ENCODE measurements at regions not wholly inside any gene's neighbourhood (a gene's known extent, or its start where the extent isn't known, plus 50 kb on each side); places are given as distances from the start of the nearest gene placed in this dataset.
"Not testable (repeated sequence)": the region's sequence is repeated elsewhere in the genome, so short reads cannot be mapped to it uniquely, and the experiment has no call there.

DNA sequence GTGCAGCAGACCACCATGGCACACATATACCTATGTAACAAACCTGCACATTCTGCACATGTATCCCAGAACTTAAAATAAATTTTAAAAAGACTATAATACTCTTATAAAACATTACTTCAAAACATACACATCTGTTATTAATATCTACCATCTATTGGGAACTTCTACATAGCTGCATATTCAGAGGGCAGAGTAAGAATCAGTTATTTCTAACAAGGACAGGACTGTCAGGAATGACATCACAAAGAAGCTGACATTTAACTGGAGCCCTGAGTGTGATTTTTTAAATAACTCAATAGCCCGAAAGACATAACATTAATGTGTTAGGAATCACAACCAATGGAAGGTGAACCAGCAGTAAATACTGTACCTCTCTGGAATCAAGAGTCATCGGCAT lies 276.7 kb upstream of the ECI2 start:
- DNase-seq (ENCODE audit: low spot score), result no peak

DNA sequence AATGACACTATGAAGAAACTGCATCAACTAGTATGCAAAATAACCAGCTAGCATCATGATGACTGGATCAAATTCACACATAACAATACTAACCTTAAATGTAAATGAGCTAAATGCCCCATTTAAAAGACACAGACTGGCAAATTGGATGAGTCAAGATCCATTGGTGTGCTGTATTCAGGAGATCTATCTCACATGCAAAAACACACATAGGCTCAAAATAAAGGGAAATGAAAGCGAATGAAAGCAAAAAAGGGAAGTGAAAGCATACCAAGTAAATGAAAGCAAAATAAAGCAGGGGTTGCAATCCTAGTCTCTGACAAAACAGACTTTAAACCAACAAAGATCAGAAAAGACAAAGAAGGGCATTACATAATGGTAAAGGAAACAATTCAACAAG lies 272.3 kb upstream of the ECI2 start:
- not testable (repeated sequence) for DNase-seq (ENCODE audit: low spot score)

DNA sequence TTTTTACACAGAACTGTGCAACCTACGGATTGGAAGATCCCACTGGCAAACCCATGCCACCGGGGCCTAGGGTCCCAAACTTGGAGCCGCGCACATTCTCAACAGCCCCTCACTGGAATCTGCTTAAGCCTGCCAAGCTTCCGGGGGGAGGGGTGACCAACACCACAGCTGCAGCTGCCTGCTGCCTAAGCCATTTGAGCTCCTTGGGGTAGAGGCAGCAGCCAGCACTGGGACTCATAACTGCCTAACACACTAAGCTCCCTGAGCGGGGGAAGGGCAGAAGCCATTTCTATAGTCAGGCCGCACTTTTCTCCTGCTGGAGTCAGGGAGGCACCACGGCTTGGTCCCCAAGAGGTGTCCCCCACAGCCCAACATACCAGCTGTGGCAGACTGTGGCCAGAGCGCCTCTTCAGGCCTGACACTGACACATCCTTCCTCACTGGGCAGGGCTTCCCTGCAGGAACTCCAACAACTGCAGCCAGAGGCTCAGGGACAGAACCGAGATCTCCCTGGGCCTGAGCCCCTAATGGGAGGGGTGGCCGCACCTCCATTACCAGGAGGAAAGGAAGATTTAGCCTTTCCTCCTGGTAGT lies 270.3 kb upstream of the ECI2 start:
- no peak for DNase-seq (ENCODE audit: low spot score)

DNA sequence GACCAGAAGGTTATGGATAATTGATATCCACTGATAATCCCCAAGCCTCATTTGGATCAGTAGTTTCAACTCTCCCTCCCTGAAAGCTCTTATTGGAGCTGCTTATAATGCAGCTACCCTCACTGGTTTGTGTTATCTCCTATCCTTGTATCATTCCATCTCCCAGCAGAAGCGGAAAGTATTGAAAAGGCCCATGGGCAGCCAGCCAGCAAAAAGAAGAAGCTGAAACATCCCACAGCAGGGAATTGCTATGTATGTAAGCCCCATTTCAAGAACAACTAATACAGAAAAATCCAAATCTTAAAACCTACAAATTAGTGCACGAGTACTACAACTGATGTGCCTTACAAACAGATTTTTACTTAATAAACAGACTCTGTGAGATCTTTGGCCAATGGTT lies 269.0 kb upstream of the ECI2 start:
- DNase-seq (ENCODE audit: low spot score), result no peak

DNA sequence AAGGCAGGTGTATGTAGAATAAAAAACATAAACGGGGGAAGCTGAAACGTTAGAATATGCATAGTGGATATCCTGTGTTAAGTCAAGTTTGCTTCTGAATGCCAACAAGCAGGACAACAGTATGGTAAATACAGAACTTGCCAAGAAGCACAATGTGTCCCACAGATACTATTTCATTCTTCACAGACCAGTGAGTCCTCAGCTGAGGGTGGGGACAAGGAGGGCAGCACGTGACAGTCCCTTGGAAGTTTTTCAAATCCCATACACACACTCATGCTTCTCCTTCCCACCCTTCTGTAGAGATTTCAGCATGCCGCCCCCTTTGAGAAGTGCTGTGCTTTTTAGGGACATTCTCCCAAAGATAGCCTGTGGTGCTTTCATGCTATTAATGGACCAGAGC lies 268.5 kb upstream of the ECI2 start:
- no peak for DNase-seq (ENCODE audit: low spot score)

DNA sequence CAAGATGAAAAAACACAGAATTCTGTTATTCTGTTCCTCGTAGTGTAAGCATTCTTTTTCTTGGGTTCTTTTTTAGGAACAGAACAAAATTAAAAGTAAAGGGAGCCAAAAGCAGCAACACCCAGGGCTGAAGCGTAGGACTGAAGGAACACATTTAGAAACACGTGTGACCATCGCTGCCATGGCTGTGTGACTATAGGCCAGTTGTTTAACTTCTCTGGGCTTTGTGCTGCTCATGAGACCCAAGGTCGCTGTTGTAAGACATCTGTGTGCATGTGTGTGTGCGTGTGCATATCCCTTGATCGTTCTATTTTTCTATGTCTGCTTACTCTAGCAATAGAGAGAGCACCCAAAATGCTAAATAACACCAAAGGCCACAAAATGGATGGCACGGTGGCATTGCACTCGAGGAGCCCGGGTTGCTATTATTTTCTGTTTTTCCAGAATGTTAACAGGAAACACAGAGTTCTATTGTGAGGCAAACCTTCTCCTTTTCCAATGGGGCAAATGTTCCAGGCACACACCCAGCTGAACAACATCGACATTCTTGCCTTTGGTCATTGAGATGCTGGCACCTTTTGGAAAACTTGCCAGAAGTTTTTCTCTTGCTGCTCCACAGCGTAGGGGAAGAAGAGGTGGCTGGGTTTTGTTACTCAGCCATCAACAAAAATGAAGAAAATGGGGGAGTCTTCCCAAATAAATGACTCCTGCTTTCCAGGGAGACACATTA lies 267.8 kb upstream of the ECI2 start:
- no peak for DNase-seq (ENCODE audit: low spot score)

DNA sequence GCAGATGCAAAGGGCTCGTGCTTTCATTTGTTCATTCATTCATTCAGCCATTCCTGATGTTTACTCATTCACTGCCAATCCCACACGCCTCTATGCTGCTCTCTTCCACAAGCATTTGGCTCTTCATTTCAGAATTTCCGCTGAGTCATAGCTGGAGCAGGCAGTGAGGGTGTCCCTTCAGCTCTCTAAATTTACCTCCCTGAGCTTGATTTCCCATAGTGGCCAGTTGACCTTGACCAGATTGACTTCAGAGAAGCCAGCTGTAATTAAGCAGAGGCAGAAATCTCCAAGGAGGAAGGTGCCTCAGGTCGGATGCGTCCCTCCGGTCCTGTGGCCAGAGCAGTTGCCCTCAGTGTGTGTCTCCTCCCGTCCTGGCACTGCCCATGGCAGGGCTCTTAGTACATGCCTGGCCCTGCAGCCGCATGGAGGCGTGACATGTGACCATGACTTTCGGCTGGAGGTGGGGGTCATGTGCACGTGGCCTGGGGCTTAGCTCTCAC lies 267.2 kb upstream of the ECI2 start:
- no peak for DNase-seq (ENCODE audit: low spot score)

DNA sequence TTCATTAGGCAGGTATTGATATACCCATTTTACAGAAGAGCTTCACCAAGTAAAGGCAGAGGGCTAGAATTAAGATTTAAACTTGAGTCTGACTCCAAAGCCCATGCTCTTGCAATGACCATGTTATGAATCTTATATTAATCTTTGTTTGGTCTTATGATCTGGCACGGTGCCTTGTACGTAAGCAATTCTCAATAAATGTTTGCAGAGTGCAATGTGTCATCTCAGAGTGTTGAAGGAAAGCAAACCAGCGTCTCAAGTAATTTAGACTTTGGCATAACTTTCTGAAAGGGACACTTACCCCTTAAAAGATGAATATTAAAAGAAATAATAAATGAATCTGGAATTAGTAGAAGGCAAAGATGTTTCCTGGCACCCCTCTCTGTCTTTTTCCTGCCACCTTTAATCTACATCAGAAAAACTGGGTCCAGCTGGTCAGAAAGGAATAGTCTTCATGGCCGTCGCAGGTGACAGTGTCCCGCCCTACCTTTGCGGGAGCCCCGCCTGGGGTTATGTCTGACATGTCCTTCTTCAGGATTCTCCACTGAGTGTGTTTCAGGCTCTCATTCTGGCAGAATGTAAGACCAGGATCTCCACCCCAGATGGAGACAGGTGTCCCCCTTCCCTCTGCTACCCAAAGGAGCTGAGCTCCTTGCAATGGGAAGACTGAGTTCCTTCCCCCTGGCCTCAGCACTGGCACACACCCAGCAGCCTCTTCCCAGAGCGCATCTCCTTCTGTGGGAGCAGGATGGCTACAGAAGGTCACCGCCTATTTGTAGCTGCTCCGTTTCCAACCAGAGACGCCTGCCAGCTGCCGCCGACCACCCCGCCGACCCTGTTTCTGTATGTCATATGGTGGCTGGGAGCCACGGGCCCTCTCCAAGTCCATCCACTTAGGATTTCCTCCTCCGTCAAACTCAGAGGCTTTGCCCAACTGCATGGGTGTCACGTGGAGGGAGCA lies 266.3 kb upstream of the ECI2 start:
- no peak for DNase-seq (ENCODE audit: low spot score)

DNA sequence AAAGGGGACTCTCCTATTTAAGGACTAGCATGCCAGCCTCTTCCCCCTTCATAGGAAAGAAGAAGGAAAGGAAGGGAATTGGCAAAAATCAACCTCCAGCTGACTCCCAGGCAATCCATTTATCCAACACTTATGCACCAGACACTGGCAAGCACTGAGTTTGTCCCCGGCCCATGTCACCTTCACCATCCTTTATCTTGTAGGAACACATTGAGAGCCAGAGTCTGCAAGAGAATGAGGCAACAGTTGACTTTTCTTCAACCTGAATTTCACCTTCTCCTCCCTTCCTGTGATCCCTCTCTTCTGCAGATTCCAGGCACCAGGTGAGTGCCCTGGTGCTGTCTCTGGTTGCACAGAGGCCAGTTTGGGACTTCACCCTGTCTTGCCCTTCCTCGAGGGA lies 264.3 kb upstream of the ECI2 start:
- DNase-seq (ENCODE audit: low spot score), result no peak

DNA sequence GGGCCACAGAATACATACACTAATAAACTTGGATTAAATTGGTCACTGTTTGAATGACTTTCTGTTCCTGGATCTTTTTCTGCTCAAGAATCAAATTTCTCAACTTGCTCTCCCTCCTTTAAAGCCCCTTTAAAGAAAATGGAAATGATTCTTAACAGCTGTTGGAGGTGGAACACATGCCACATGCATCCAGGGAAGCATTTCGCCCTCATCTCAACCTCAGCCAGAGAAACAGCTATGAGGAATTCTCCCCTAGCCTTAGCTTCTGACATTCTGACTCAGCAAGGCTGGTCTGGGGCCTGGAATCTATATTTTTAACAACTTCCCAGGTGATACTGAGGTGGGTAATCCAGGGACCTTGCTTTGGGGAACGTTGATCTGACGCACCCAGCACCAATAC lies 263.4 kb upstream of the ECI2 start:
- no peak for DNase-seq (ENCODE audit: low spot score)

DNA sequence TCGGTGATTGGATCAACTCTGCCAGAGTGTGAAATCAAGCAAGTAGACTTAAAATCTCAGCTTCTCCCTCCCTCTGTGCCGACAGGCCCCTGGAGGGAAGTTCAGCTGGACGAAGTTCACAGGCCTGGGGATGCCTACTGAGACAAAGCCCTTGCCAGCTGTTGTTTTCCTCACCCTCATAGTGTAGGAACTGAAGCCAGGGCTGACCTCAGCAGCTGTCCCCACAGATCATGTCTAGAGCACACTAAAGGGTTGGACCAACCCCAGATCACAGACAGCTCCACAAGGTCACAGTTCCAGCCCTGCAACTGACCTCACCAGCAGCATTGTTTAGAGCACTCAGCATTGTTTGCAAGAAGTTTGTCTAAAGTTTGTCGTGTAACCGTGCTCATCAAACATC lies 261.9 kb upstream of the ECI2 start:
- DNase-seq (ENCODE audit: low spot score), result no peak

DNA sequence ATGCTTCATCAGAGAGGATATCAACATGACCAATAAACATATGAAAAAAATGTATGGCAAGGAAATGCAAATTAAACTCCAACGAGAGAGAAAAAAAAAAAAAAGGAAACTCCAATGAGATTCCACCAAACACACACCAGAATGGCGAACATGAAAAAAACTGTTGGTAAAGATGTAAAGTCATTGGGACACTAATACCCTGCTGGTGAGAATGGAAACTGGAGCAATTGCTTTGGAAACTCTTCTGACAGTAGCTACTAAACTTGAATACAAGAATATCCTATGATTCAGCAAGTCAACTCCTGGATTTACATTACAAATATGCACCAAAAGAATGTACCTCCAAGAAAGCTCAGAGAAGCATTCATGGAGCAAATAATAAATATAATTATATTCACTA lies 260.7 kb upstream of the ECI2 start:
- no peak for DNase-seq (ENCODE audit: low spot score)

DNA sequence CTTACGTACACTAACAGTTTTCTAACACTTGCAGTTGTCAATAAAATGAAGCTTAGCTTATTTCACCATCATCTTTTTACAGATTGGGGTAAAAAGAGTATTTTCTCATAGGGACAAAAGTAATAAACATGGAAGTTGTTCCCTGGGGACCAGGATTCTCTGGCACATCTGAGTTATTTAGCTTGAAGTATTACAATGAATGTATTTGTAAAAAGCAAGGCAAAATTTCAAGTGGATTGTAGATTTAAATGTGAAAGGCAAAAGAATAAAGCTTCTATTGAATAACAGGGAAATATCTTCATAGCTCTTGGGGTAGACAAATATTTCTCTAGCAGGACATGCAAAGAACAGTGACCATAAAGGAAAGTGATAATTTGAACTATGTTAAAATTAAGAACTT lies 260.0 kb upstream of the ECI2 start:
- no peak for DNase-seq (ENCODE audit: low spot score)

DNA sequence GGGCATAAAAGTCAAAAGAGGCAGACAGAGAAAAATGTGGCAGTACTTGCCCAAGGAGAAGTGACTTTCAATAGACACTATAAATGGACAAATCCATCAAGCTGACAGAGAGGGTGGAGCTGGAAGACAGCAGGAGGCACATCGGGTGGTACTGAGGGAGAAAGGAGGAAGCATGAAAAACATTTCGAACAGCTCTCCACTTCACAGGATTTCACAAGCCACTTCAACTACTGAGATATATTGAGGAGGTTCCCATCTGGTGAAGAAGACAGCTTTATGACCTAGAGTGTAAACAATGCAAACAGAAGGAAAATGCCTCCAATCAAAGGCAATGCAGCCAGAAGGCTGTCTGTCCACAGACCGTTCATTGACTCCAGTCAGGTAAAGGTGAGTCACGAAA lies 259.4 kb upstream of the ECI2 start:
- no peak for DNase-seq (ENCODE audit: low spot score)

DNA sequence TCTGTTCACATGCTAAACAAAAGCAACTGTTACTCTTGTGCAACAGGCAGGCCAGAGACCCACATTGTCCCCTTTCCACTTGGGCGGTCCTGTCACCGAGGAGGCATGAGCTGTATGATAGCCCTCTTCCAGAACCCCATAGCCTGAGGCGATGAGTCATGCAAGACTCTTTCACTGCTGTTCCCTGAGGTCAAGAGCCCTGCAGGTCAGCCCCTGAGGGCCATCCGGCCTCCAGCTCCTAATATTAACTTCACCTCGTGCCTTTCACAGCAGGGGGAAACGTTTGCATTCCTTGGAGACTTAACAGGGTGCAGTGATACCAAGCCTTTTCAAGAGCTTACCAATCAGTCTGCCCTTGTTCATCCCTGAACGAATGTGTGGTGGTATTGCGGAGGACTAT lies 253.3 kb upstream of the ECI2 start:
- peak; percentile 18 for DNase-seq (ENCODE audit: low spot score)

DNA sequence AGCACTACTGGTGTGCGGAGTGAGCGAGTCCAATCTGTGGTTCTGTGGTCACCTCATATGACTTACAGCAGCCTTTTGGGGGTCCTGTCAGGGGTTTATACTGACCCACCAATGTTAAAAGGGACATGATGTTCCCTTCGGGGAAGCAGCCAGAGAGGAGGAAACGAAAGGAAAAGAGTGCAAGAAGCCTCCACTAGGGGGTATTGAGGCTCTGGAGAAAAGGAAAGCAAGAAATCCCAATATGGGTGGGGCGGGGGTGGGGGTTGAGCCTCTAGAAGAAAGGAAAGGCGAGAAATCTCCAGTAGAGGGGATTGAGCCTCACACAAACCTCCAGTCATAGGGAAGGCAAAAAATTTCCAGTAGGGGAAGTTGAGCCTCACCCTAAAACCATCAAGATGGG lies 249.3 kb upstream of the ECI2 start:
- no peak for DNase-seq (ENCODE audit: low spot score)

DNA sequence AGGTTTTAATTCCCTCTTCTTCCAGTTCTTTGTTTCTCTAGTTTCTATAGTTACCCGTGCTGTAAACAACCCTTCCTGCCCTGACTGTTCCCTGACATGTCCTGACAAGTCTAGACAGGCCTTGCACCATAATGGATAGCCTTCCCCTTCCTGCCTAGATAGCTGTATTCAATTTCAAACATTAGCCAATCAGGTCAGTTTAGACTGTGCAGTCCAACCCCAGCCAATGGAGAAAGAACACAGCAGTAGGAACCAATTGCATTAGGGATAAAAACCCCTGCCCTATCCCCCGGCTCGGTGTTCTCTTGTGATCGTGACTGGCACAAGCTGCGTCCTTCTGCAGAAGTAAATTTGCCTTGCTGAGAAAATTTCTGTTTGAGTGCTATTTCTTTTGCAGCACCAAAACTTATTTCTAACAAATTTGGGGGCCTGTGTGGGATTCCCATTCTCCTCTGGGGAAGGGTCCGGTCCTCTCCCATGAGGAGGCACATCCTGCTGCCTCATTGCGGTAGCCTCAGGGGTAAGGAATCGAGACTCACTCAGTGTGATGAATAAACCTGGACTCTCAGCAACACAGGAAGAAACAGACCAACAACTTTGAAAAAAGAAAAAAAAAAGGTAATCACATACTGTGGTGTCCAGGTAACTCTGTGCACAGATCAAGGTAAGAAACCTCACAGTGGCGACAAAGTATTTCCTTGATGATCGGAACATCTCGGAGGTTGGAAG lies 248.7 kb upstream of the ECI2 start:
- no peak for DNase-seq (ENCODE audit: low spot score)

DNA sequence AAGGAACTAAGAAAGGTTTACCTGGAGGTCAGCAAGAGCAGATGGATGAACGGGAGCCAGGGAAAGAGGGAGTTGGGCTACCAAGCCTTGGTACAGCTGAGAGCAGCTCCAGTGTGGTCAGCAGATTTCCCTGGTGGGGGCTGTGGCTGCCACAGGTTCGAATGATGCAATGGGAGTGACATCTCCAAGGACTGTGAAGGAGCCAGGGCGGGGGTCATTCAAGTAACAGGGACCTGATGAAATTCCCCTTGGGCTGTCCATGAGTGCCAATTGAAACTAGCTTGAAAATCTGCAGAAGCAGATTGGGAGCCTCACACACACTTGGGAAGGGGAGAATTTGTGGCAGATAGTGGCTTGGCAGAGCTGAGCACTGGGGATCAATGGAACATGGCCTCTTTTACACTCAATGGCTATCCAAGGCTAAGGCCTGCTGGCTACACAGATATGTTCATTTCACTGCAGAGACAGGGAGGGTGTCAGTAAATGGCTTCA lies 247.0 kb upstream of the ECI2 start:
- DNase-seq (ENCODE audit: low spot score), result no peak

DNA sequence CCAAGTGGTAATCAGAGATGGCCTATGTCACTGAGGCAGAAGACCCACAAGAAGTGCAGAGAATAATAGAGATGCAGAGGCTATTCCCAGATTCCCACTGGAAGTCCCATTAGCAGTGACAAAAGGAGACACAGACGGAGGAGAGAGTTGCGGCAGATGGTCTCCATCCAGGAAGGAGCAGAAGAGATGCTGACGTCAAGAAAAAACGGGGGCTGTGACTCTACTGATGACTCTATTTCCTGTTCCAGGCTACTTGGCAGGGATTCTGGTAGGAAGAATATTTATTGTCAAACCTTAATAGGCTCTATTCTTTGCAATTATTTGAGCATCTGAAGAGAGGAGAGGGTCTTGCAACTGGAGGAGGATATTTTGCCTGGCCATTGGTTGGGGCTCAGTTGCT lies 246.0 kb upstream of the ECI2 start:
- DNase-seq (ENCODE audit: low spot score), result no peak

DNA sequence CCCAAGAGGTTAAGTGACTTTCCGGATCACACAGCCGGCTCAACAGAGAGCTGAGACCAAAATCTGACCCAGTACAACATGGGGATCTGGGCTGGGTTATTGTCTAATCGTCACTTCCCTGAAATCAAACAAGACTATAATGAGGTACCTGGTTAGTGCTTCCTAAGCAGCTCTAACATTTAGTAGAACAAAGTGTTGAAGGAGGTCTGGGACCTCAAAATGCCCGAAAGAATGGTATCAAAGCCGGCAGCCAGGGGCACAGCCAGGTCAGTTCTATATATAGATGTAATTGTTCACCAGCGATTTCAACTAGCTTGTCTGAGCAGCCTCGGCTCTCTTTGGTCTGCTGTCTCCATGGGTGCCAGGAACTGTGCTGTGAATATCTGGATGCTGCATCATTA lies 245.5 kb upstream of the ECI2 start:
- DNase-seq (ENCODE audit: low spot score), result no peak

DNA sequence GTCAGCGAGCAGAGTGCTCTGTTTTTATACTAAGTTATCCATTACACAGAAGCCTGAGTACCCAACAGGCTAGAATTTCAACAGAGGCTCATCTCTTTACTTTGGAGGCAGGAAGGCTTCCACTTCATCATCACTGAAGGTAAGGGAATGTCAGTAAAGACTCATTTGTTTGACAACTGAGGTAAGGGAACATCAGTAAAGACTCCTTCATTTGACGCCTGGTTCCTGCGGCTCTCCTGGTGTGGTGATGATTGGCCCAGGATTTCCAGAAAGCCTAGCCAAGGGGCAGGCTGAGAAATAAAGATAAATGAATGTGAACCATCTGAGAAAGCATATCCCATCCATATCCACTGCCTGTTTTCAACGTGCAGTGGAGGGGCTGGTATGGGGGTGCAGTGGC lies 244.6 kb upstream of the ECI2 start:
- no peak for DNase-seq (ENCODE audit: low spot score)
